ENCODE measurements at regions not wholly inside any gene's neighbourhood (a gene's known extent, or its start where the extent isn't known, plus 50 kb on each side); places are given as distances from the start of the nearest gene placed in this dataset.

GRCh38 chr15:25947323-25948314 is 84.5 kb upstream of the ATP10A start:
- no peak overlapping the region for H3K27ac ChIP-seq
- CTCF ChIA-PET, result interaction anchor here (0.6 to 0.9 kb wide), 3 partner anchors 156 to 175 kb away, joined by 3 to 4 read pairs (median 3); no protein-coding TSS in a partner anchor
- TF ChIP-seq CTCF (conservative IDR thresholded peaks at IDR 0.05; ENCODE audit: low read depth), result no peak
- no peak for DNase-seq (ENCODE audit: low spot score)
- POLR2A ChIA-PET (ENCODE audit: low non-redundant PET), result no interaction called here

GRCh38 chr15:25946241-25946805 is 83.2 kb upstream of the ATP10A start:
- DNase-seq (ENCODE audit: low spot score), result no peak
- ChIA-PET POLR2A (ENCODE audit: low non-redundant PET) (no interaction called here), CTCF (no interaction called here)
- H3K27ac ChIP-seq, result no peak overlapping the region
- no peak for TF ChIP-seq CTCF (conservative IDR thresholded peaks at IDR 0.05; ENCODE audit: low read depth)

- POLR2A ChIA-PET (ENCODE audit: low non-redundant PET), result no interaction called here
- CTCF ChIA-PET, result interaction anchor here (0.7 kb wide), 1 partner anchor 19 kb away, joined by 4 read pairs; no protein-coding TSS in a partner anchor
- no peak for DNase-seq (ENCODE audit: low spot score)
- no peak for TF ChIP-seq CTCF (conservative IDR thresholded peaks at IDR 0.05; ENCODE audit: low read depth)
- no peak overlapping the region for H3K27ac ChIP-seq
These were observed 81.3 kb upstream of the ATP10A start for GRCh38 chr15:25944386-25944785.

GRCh38 chr15:25943831-25944230 is 80.7 kb upstream of the ATP10A start:
- CTCF ChIA-PET, result interaction anchor here (0.6 kb wide), 1 partner anchor 919 kb away, joined by 3 read pairs; no protein-coding TSS in a partner anchor
- no peak overlapping the region for H3K27ac ChIP-seq
- no peak for TF ChIP-seq CTCF (conservative IDR thresholded peaks at IDR 0.05; ENCODE audit: low read depth)
- DNase-seq (ENCODE audit: low spot score), result no peak
- POLR2A ChIA-PET (ENCODE audit: low non-redundant PET), result no interaction called here

GRCh38 chr15:25939122-25939521 is 76.0 kb upstream of the ATP10A start:
- CTCF ChIA-PET, result interaction anchor here (0.6 kb wide), 2 partner anchors 133 to 356 kb away, joined by 3 read pairs; no protein-coding TSS in a partner anchor
- H3K27ac ChIP-seq, result no peak overlapping the region
- no peak for TF ChIP-seq CTCF (conservative IDR thresholded peaks at IDR 0.05; ENCODE audit: low read depth)
- no peak for DNase-seq (ENCODE audit: low spot score)
- POLR2A ChIA-PET (ENCODE audit: low non-redundant PET), result no interaction called here

- ChIA-PET CTCF (no interaction called here), POLR2A (ENCODE audit: low non-redundant PET) (no interaction called here)
- TF ChIP-seq CTCF (conservative IDR thresholded peaks at IDR 0.05; ENCODE audit: low read depth), result no peak
- no peak for DNase-seq (ENCODE audit: low spot score)
- no peak overlapping the region for H3K27ac ChIP-seq
These were observed 74.7 kb upstream of the ATP10A start for GRCh38 chr15:25937796-25938195.
